OCI-LY3 (cell line): ENCODE measurements at regions not wholly inside any gene's neighbourhood (a gene's known extent, or its start where the extent isn't known, plus 50 kb on each side); places are given as distances from the start of the nearest gene placed in this dataset.

Source experiments
- H2AFZ ChIP-seq: fragments of 200-600, 300-600 bp; shearing (Covaris generic); 2 replicates; pipeline ENCODE4 v1.6.0; 2014; ENCODE audit warnings: antibody characterized with exemption, low read depth, low read length
- H3K27ac ChIP-seq: fragments of 200-600, 300-600 bp; sonication (generic); 2 replicates; pipeline ENCODE4 v1.5.1; 2014; ENCODE audit warnings: mild to moderate bottlenecking, low read length, moderate library complexity, mixed read lengths
- H3K27me3 ChIP-seq: fragments of 200-600, 300-600 bp; sonication (generic); 2 replicates; pipeline ENCODE4 v1.6.1; 2014; ENCODE audit warnings: low read depth, low read length, mixed read lengths
- H3K36me3 ChIP-seq: fragments of 200-600, 300-600 bp; sonication (generic); replicated peaks from 2 replicates; pipeline ENCODE3; 2014; ENCODE audit warnings: low read depth, low read length, mixed read lengths
- H3K4me1 ChIP-seq: fragments of 300-600, 200-600 bp; sonication (generic); 2 replicates; pipeline ENCODE4 v1.6.1; 2014; ENCODE audit warnings: low read length, mixed read lengths
- H3K4me2 ChIP-seq: fragments of 200-600, 300-600 bp; sonication (generic); 2 replicates; pipeline ENCODE4 v1.6.1; 2014; ENCODE audit warnings: low read length, mixed read lengths
- H3K4me3 ChIP-seq: fragments of 300-600, 200-600 bp; sonication (generic); 2 replicates; pipeline ENCODE4 v1.5.1; 2014; ENCODE audit warnings: antibody characterized with exemption, mild to moderate bottlenecking, low read length, moderate library complexity
- H3K79me2 ChIP-seq: fragments of 300-600, 200-600 bp; shearing (Covaris generic); 2 replicates; pipeline ENCODE4 v1.6.1; 2014; ENCODE audit warnings: mild to moderate bottlenecking, low read length, mixed read lengths
- H3K9ac ChIP-seq: fragments of 300-600, 200-600 bp; shearing (Covaris generic); 2 replicates; pipeline ENCODE4 v1.6.0; 2014; ENCODE audit warnings: mild to moderate bottlenecking, low read length, moderate library complexity
- H3K9me3 ChIP-seq: fragments of 200-600, 300-600 bp; shearing (Covaris generic); 2 replicates; pipeline ENCODE4 v1.6.1; 2014; ENCODE audit warnings: low read length, mixed read lengths; ENCODE audit not compliant: insufficient read depth
- H4K20me1 ChIP-seq: fragments of 200-600, 300-600 bp; sonication (generic); 2 replicates; pipeline ENCODE4 v1.6.1; 2016; ENCODE audit warnings: low read length, mixed read lengths; ENCODE audit not compliant: insufficient read depth
- CTCF ChIP-seq: fragments of 200-600, 300-600 bp; sonication (generic); IDR thresholded peaks from 2 replicates; pipeline ENCODE4 v1.5.1; 2014; ENCODE audit warnings: antibody characterized with exemption, low read length, low read depth
- EZH2phosphoT487 ChIP-seq: fragments of 200-600 bp; shearing (Covaris generic); IDR thresholded peaks from 2 replicates; pipeline ENCODE4 v1.6.1; 2018; ENCODE audit warnings: antibody characterized with exemption, mixed run types, low read depth

- Histone ChIP-seq H3K36me3 (no peaks in the 10 kb centered on the region), H3K4me1 (no peaks in the 10 kb centered on the region), H3K4me2 (no peak overlapping the region), H3K4me3 (no peak overlapping the region), H3K9ac (no peak overlapping the region), H3K27ac (no peak overlapping the region), H3K27me3 (no peaks in the 10 kb centered on the region), H4K20me1 (no peaks in the 10 kb centered on the region), H3K9me3 (no peaks in the 10 kb centered on the region), H3K79me2 (no peaks in the 10 kb centered on the region), H2AFZ (no peak overlapping the region)
- TF ChIP-seq CTCF: no peak
- no peak for TF ChIP-seq EZH2phosphoT487
Observed at GRCh38 chr1:2913091-2913490, 108.2 kb upstream of the ACTRT2 start.

GRCh38 chr1:2914702-2915101 lies 106.6 kb upstream of the ACTRT2 start:
- Histone ChIP-seq H3K4me3 (no peak overlapping the region), H3K79me2 (no peaks in the 10 kb centered on the region), H3K36me3 (no peaks in the 10 kb centered on the region), H3K9ac (no peak overlapping the region), H3K27me3 (no peaks in the 10 kb centered on the region), H4K20me1 (no peaks in the 10 kb centered on the region), H2AFZ (no peak overlapping the region), H3K27ac (no peak overlapping the region), H3K9me3 (no peaks in the 10 kb centered on the region), H3K4me2 (no peak overlapping the region), H3K4me1 (no peaks in the 10 kb centered on the region)
- TF ChIP-seq EZH2phosphoT487 (no peak), CTCF (no peak)

GRCh38 chr1:2916153-2916552 lies 105.1 kb upstream of the ACTRT2 start:
- Histone ChIP-seq H3K27me3 (no peaks in the 10 kb centered on the region), H3K4me1 (no peaks in the 10 kb centered on the region), H3K9me3 (no peaks in the 10 kb centered on the region), H3K27ac (no peak overlapping the region), H3K4me3 (no peak overlapping the region), H3K79me2 (no peaks in the 10 kb centered on the region), H3K36me3 (no peaks in the 10 kb centered on the region), H4K20me1 (no peaks in the 10 kb centered on the region), H3K9ac (no peak overlapping the region), H3K4me2 (no peak overlapping the region), H2AFZ (no peak overlapping the region)
- TF ChIP-seq EZH2phosphoT487: no peak
- TF ChIP-seq CTCF: no peak

GRCh38 chr1:2916706-2917105 lies 104.6 kb upstream of the ACTRT2 start:
- Histone ChIP-seq H4K20me1 (no peaks in the 10 kb centered on the region), H2AFZ (no peak overlapping the region), H3K79me2 (no peaks in the 10 kb centered on the region), H3K9ac (no peak overlapping the region), H3K4me3 (no peak overlapping the region), H3K4me1 (no peaks in the 10 kb centered on the region), H3K9me3 (no peaks in the 10 kb centered on the region), H3K27me3 (no peaks in the 10 kb centered on the region), H3K27ac (no peak overlapping the region), H3K36me3 (no peaks in the 10 kb centered on the region), H3K4me2 (no peak overlapping the region)
- no peak for TF ChIP-seq CTCF
- TF ChIP-seq EZH2phosphoT487: no peak
